NCI-H446 treated with DMSO at 0.1 percent for 48 hours (cell line): ENCODE measurements at regions not wholly inside any gene's neighbourhood (a gene's known extent, or its start where the extent isn't known, plus 50 kb on each side); places are given as distances from the start of the nearest gene placed in this dataset.
A peak's percentile ranks its signal among the peaks of the same experiment; 100 is the strongest.

Experiments
- DNase-seq: peaks from one replicate; lab custom pipeline; 2025; lab: John Stamatoyannopoulos, UW

GRCh38 chr4:96786306-96786705, 946.4 kb downstream of the PDHA2 start:
- no peak for DNase-seq

- DNase-seq = no peak
Observed at GRCh38 chr4:96787766-96788165, 947.9 kb downstream of the PDHA2 start.

- DNase-seq = no peak
Observed at GRCh38 chr4:96809563-96809962, 969.7 kb downstream of the PDHA2 start.

- DNase-seq = peak; percentile 34
Observed at GRCh38 chr4:96827086-96827485, 987.2 kb downstream of the PDHA2 start.

GRCh38 chr4:96833831-96834230, 993.9 kb downstream of the PDHA2 start:
- no peak for DNase-seq

- DNase-seq = no peak
Observed at GRCh38 chr4:96835991-96836390, 996.1 kb downstream of the PDHA2 start.

- no peak for DNase-seq
Observed at GRCh38 chr4:96839441-96839840, 999.5 kb downstream of the PDHA2 start.

- no peak for DNase-seq
Observed at GRCh38 chr4:96841801-96842200, 1001.9 kb downstream of the PDHA2 start.

GRCh38 chr4:96844858-96845490, 1005.1 kb downstream of the PDHA2 start:
- no peak for DNase-seq

- DNase-seq = no peak
Observed at GRCh38 chr4:96845819-96846218, 1005.9 kb downstream of the PDHA2 start.

GRCh38 chr4:96874657-96875056, 1034.8 kb downstream of the PDHA2 start:
- no peak for DNase-seq

- DNase-seq = no peak
Observed at GRCh38 chr4:96879527-96879926, 1039.6 kb downstream of the PDHA2 start.

GRCh38 chr4:96887857-96888256, 1048.0 kb downstream of the PDHA2 start:
- DNase-seq = no peak

GRCh38 chr4:96894621-96895020, 1054.7 kb downstream of the PDHA2 start:
- no peak for DNase-seq

- DNase-seq = no peak
Observed at GRCh38 chr4:96895826-96896225, 1055.9 kb downstream of the PDHA2 start.

- no peak for DNase-seq
Observed at GRCh38 chr4:96912716-96913115, 1072.8 kb downstream of the PDHA2 start.

- peak; percentile 24 for DNase-seq
Observed at GRCh38 chr4:96913441-96914080, 1073.7 kb downstream of the PDHA2 start.

GRCh38 chr4:96916711-96917110, 1076.8 kb downstream of the PDHA2 start:
- no peak for DNase-seq

- no peak for DNase-seq
Observed at GRCh38 chr4:96936886-96937285, 1097.0 kb downstream of the PDHA2 start.

- DNase-seq = no peak
Observed at GRCh38 chr4:96946552-96946951, 1106.7 kb downstream of the PDHA2 start.

- no peak for DNase-seq
Observed at GRCh38 chr4:96952610-96953009, 1112.7 kb downstream of the PDHA2 start.

GRCh38 chr4:96955226-96955625, 1115.3 kb downstream of the PDHA2 start:
- peak; percentile 24 for DNase-seq

GRCh38 chr4:96955691-96956090, 1115.8 kb downstream of the PDHA2 start:
- DNase-seq = no peak

GRCh38 chr4:96969455-96969854, 1129.6 kb downstream of the PDHA2 start:
- no peak for DNase-seq
